ENCODE measurements at regions not wholly inside any gene's neighbourhood (a gene's known extent, or its start where the extent isn't known, plus 50 kb on each side); places are given as distances from the start of the nearest gene placed in this dataset.

- H3K4me3 ChIP-seq, result no peak overlapping the region
- H3K36me3 ChIP-seq, result no peaks in the 10 kb centered on the region
- no peak for TF ChIP-seq POLR2A (IDR thresholded peaks at IDR 0.05)
- no peak for TF ChIP-seq EP300 (IDR thresholded peaks at IDR 0.05)
- peak in 3 of 5 experiments; percentile 23 to 26 (median 23) for TF ChIP-seq CTCF (IDR thresholded peaks at IDR 0.05)
- H3K9me3 ChIP-seq, result no peaks in the 10 kb centered on the region
- no peak for DNase-seq (ENCODE audit: low spot score in 2 of 2)
- no peaks in the 10 kb centered on the region for H3K27me3 ChIP-seq
- H3K27ac ChIP-seq, result no peak overlapping the region
- WGBS, 2 donors, result 53 to 54% methylated on average over 17 of the region's 17 CpGs
- H3K4me1 ChIP-seq, result no peaks in the 10 kb centered on the region
Observed at GRCh38 chr22:49046546-49047361, 780.9 kb downstream of the BRD1 start.

- Histone ChIP-seq H3K27ac (no peak overlapping the region), H3K4me1 (no peaks in the 10 kb centered on the region), H3K36me3 (no peaks in the 10 kb centered on the region), H3K27me3 (no peaks in the 10 kb centered on the region), H3K9me3 (no peaks in the 10 kb centered on the region), H3K4me3 (no peak overlapping the region)
- WGBS, 2 donors, result 63 to 69% methylated on average over 4 to 8 of the region's 9 CpGs
- DNase-seq (ENCODE audit: low spot score in 2 of 2), result no peak
- TF ChIP-seq POLR2A (IDR thresholded peaks at IDR 0.05) (no peak), EP300 (IDR thresholded peaks at IDR 0.05) (no peak), CTCF (IDR thresholded peaks at IDR 0.05) (no peak)
Observed at GRCh38 chr22:49046000-49046545, 781.6 kb downstream of the BRD1 start.

GRCh38 chr22:49045276-49045675 is 782.4 kb downstream of the BRD1 start:
- no peaks in the 10 kb centered on the region for H3K9me3 ChIP-seq
- no peak overlapping the region for H3K27ac ChIP-seq
- no peak for DNase-seq (ENCODE audit: low spot score in 2 of 2)
- no peaks in the 10 kb centered on the region for H3K36me3 ChIP-seq
- TF ChIP-seq CTCF (IDR thresholded peaks at IDR 0.05) (no peak), EP300 (IDR thresholded peaks at IDR 0.05) (no peak), POLR2A (IDR thresholded peaks at IDR 0.05) (no peak)
- 83 to 90% methylated on average over 12 of the region's 12 CpGs for WGBS, 2 donors
- H3K27me3 ChIP-seq, result no peaks in the 10 kb centered on the region
- H3K4me3 ChIP-seq, result no peak overlapping the region
- H3K4me1 ChIP-seq, result no peaks in the 10 kb centered on the region

- H3K9me3 ChIP-seq, result no peaks in the 10 kb centered on the region
- WGBS, 2 donors, result 84 to 91% methylated on average over 10 to 12 of the region's 12 CpGs
- DNase-seq (ENCODE audit: low spot score in 2 of 2), result no peak
- TF ChIP-seq CTCF (IDR thresholded peaks at IDR 0.05) (no peak), EP300 (IDR thresholded peaks at IDR 0.05) (no peak), POLR2A (IDR thresholded peaks at IDR 0.05) (no peak)
- H3K27me3 ChIP-seq, result no peaks in the 10 kb centered on the region
- no peaks in the 10 kb centered on the region for H3K36me3 ChIP-seq
- H3K27ac ChIP-seq, result no peak overlapping the region
- no peak overlapping the region for H3K4me3 ChIP-seq
- no peaks in the 10 kb centered on the region for H3K4me1 ChIP-seq
Observed at GRCh38 chr22:49044776-49045175, 782.9 kb downstream of the BRD1 start.

GRCh38 chr22:49044091-49044490 is 783.6 kb downstream of the BRD1 start:
- Histone ChIP-seq H3K36me3 (no peaks in the 10 kb centered on the region), H3K27me3 (no peaks in the 10 kb centered on the region), H3K4me3 (no peak overlapping the region), H3K4me1 (no peaks in the 10 kb centered on the region), H3K27ac (no peak overlapping the region), H3K9me3 (no peaks in the 10 kb centered on the region)
- DNase-seq (ENCODE audit: low spot score in 2 of 2), result no peak
- WGBS, 2 donors, result 77 to 80% methylated on average over 9 to 11 of the region's 16 CpGs
- no peak for TF ChIP-seq POLR2A (IDR thresholded peaks at IDR 0.05)

Measured in tibial nerve (tissue), 4 donors.